ENCODE measurements at regions not wholly inside any gene's neighbourhood (a gene's known extent, or its start where the extent isn't known, plus 50 kb on each side); places are given as distances from the start of the nearest gene placed in this dataset.

DNA sequence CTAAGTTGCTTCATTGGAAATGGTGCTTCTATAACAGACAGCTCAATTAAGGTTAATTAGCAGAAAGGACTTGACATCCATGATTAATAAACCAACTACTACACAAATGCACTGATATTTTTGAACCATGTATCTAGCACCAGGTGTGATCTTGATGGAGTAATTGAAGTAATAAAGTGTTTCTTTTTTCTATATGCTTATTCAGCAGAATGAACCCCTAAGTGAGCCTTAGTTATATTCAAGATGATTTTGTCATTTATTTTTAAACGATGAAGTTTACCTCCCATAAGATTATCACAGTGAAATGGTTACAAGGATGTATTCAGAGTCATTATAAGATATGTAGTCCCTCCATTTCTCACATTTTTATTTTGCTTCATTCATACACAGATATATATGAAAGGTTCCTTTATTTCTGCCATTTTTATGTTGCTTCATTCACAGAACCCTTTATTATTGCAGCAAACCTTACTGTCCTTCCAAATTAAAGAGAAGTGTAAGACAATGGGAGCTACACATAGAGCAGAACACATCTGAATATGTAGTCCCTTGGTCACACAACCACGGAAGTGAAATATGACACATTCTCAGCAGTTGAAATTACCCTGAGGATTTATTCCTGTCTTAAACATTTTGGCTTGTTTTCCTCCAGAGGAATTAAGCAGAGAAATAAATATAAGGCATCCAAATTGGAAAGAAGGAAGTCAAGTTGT lies 295.0 kb downstream of the RAP2B start:
- H2AFZ ChIP-seq (ENCODE audit: control insufficient read depth, low read length), result no peak overlapping the region
- no peaks in the 10 kb centered on the region for H3K36me3 ChIP-seq (ENCODE audit: control insufficient read depth in 2 of 2, extremely low read depth in 1 of 2, insufficient read depth in 2 of 2, low read length in 2 of 2)
- dilution Hi-C loops (cut with MboI; ENCODE audit: extremely low pct_ligation_motif_present, low sequenced_read_pairs), result no loop called here
- H3K4me1 ChIP-seq (ENCODE audit: control insufficient read depth, extremely low read depth, insufficient read depth, low read length), result no peaks in the 10 kb centered on the region
- no peak overlapping the region for H3K27ac ChIP-seq (ENCODE audit: control insufficient read depth, insufficient read depth, low read length)
- no peak overlapping the region for H3K4me2 ChIP-seq (ENCODE audit: control insufficient read depth, extremely low read depth, insufficient read depth, low read depth, low read length)
- TF ChIP-seq EZH2 (IDR thresholded peaks at IDR 0.05; ENCODE audit: low read length), result no peak
- TF ChIP-seq, protein P1, sequence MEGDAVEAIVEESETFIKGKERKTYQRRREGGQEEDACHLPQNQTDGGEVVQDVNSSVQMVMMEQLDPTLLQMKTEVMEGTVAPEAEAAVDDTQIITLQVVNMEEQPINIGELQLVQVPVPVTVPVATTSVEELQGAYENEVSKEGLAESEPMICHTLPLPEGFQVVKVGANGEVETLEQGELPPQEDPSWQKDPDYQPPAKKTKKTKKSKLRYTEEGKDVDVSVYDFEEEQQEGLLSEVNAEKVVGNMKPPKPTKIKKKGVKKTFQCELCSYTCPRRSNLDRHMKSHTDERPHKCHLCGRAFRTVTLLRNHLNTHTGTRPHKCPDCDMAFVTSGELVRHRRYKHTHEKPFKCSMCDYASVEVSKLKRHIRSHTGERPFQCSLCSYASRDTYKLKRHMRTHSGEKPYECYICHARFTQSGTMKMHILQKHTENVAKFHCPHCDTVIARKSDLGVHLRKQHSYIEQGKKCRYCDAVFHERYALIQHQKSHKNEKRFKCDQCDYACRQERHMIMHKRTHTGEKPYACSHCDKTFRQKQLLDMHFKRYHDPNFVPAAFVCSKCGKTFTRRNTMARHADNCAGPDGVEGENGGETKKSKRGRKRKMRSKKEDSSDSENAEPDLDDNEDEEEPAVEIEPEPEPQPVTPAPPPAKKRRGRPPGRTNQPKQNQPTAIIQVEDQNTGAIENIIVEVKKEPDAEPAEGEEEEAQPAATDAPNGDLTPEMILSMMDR (optimal IDR thresholded peaks at IDR 0.05 in 1 of 3, IDR thresholded peaks at IDR 0.05 in 1 of 3, conservative IDR thresholded peaks at IDR 0.05 in 1 of 3; ENCODE audit: extremely low read depth in 1 of 3, insufficient read depth in 2 of 3, low read length in 3 of 3), result no peak
- no peaks in the 10 kb centered on the region for H3K27me3 ChIP-seq (ENCODE audit: control insufficient read depth, extremely low read depth, insufficient read depth, low read length)
- H4K20me1 ChIP-seq (ENCODE audit: control insufficient read depth, extremely low read depth, insufficient read depth, low read length), result no peaks in the 10 kb centered on the region
- H3K79me2 ChIP-seq (ENCODE audit: control insufficient read depth, insufficient read depth, low read length), result no peaks in the 10 kb centered on the region
- no peak overlapping the region for H3K4me3 ChIP-seq (ENCODE audit: control insufficient read depth in 2 of 3, extremely low read depth in 1 of 3, insufficient read depth in 2 of 3, low read depth in 1 of 3, low read length in 3 of 3)
- H3K9ac ChIP-seq (ENCODE audit: control insufficient read depth, extremely low read depth, insufficient read depth, low read length), result no peak overlapping the region
- H3K9me3 ChIP-seq (ENCODE audit: control insufficient read depth, low read depth, low read length), result no peaks in the 10 kb centered on the region
- no peaks in the 10 kb centered on the region for H3K9me1 ChIP-seq (ENCODE audit: control insufficient read depth, extremely low read depth, insufficient read depth, low read length)
- DNase-seq (ENCODE audit: low read depth, low spot score) (no peak), FAIRE-seq (no peak)

DNA sequence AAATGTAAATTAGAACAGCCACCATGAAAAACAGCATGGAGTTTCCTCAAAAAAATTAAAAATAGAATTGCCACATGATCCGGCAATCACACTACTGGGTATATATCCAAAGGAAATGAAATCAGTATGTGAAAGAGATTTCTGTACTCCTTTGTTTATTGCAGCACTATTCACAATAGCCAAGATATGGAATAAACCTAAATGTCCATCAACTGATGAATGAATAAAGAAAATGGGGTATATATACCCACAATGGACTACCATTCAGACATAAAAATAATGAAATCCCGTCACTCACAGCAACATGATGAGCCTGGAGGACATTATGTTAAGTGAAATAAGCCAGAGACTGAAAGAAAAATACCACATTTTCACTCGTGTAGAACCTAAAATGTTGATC lies 296.9 kb downstream of the RAP2B start:
- H3K4me1 ChIP-seq (ENCODE audit: control insufficient read depth, extremely low read depth, insufficient read depth, low read length), result no peaks in the 10 kb centered on the region
- H3K9me1 ChIP-seq (ENCODE audit: control insufficient read depth, extremely low read depth, insufficient read depth, low read length), result no peaks in the 10 kb centered on the region
- DNase-seq (ENCODE audit: low read depth, low spot score) (no peak), FAIRE-seq (no peak)
- H2AFZ ChIP-seq (ENCODE audit: control insufficient read depth, low read length), result no peak overlapping the region
- no peak overlapping the region for H3K4me3 ChIP-seq (ENCODE audit: control insufficient read depth in 2 of 3, extremely low read depth in 1 of 3, insufficient read depth in 2 of 3, low read depth in 1 of 3, low read length in 3 of 3)
- H3K27ac ChIP-seq (ENCODE audit: control insufficient read depth, insufficient read depth, low read length), result no peak overlapping the region
- no peak overlapping the region for H3K4me2 ChIP-seq (ENCODE audit: control insufficient read depth, extremely low read depth, insufficient read depth, low read depth, low read length)
- H3K36me3 ChIP-seq (ENCODE audit: control insufficient read depth in 2 of 2, extremely low read depth in 1 of 2, insufficient read depth in 2 of 2, low read length in 2 of 2), result no peaks in the 10 kb centered on the region
- H3K79me2 ChIP-seq (ENCODE audit: control insufficient read depth, insufficient read depth, low read length), result no peaks in the 10 kb centered on the region
- no peaks in the 10 kb centered on the region for H4K20me1 ChIP-seq (ENCODE audit: control insufficient read depth, extremely low read depth, insufficient read depth, low read length)
- no peak overlapping the region for H3K9ac ChIP-seq (ENCODE audit: control insufficient read depth, extremely low read depth, insufficient read depth, low read length)
- TF ChIP-seq, protein P1 (optimal IDR thresholded peaks at IDR 0.05 in 1 of 3, IDR thresholded peaks at IDR 0.05 in 1 of 3, conservative IDR thresholded peaks at IDR 0.05 in 1 of 3; ENCODE audit: extremely low read depth in 1 of 3, insufficient read depth in 2 of 3, low read length in 3 of 3), result no peak
- no peak for TF ChIP-seq EZH2 (IDR thresholded peaks at IDR 0.05; ENCODE audit: low read length)
- dilution Hi-C loops (cut with MboI; ENCODE audit: extremely low pct_ligation_motif_present, low sequenced_read_pairs), result no loop called here
- H3K27me3 ChIP-seq (ENCODE audit: control insufficient read depth, extremely low read depth, insufficient read depth, low read length), result no peaks in the 10 kb centered on the region
- H3K9me3 ChIP-seq (ENCODE audit: control insufficient read depth, low read depth, low read length), result no peaks in the 10 kb centered on the region
